Suppressor macrophage treated with lipopolysaccharide for 1 hour (primary cell): ENCODE measurements at regions not wholly inside any gene's neighbourhood (a gene's known extent, or its start where the extent isn't known, plus 50 kb on each side); places are given as distances from the start of the nearest gene placed in this dataset.
"Not testable (repeated sequence)": the region's sequence is repeated elsewhere in the genome, so short reads cannot be mapped to it uniquely, and the experiment has no call there.

Experiments
- DNase-seq, 3 donors: peaks; one replicate each; pipeline ENCODE4 v3.0.0-alpha.2; 2020 to 2022

DNA sequence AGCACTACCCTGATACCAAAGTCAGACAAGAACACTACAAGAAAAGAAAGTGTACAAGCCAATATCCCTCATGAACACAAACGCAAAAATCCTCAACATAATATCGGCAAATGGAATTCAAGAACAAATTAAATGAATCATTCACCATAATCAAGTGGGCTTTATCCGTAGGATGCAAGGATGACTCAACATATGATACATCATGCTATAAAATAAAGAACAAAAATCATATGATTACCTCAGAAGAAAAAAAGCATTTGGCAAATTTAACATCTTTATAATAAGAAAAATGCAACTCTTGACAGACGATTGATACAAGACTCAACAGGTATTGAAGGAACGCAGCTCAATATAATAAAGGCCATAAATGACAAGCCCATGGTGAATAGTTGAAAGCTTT is 843.9 kb downstream of the FRK start:
- no peak for DNase-seq

DNA sequence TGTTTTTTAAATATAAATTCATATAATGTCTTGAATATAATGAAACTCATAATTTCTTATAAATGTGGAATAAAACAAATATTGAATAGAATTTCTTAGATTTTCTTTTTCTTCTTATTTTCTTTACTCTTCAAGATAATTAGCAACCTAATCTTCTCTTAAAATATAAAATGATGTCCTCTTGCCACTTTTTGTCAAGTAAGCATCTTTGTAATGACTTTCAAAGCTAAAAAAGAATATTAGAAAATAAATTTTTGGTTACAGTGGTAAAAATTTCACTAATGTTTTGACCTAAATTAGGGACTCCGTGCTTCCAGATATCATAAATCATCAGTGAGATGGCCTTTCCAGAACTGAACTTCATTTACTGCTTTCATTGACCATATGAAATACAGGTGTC is 846.4 kb downstream of the FRK start:
- no peak for DNase-seq

DNA sequence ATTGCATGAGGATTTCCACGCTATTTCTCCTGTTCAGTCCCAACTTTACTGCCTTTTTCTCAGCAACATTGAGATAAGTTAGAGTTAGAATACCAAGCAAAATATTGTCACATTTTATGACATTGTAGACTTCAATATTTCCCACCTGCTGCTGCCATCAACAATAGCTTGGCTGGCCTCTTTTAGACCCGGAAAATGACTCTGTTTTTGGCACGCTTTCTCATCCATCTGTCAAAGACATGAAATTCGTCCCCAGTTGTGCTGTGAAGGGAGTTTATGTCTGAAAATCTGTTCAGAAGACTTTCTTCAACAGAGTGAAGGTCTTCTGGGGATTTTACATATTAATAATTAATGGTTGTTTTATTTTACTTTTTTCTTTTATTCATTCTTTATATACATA is 857.3 kb downstream of the FRK start:
- DNase-seq = no peak

DNA sequence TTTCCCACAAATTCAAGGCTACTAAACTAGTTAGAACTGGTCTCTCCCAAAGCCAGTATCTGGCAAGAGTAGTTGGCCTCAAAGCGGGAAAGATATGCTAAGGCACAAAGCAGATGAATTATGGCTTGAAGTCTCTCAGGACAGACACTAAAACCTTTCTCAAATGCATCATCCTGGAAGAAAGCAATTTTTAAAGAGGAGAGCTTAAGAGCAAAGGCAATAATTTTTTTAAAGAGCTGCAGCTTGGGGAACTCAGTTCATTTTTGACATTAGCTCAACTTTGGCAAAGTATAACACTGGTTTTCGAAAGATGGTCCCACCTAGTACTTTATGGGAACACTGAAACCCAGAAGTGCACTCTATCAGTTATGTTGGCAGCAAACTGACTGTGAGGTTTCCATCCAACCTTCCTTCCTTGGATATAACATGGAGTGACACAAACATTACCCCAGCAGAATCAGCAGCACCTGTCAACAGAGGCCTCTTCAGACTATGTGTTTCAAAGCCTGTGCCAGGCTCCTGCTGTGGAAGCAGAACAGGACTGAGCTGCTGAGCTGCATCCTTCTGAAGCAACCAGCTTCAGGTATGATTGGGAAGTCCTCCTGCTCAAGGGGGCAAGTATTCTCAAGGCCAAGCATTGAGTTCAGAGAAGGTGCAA is 852.3 kb upstream of the HS3ST5 start:
- no peak for DNase-seq

DNA sequence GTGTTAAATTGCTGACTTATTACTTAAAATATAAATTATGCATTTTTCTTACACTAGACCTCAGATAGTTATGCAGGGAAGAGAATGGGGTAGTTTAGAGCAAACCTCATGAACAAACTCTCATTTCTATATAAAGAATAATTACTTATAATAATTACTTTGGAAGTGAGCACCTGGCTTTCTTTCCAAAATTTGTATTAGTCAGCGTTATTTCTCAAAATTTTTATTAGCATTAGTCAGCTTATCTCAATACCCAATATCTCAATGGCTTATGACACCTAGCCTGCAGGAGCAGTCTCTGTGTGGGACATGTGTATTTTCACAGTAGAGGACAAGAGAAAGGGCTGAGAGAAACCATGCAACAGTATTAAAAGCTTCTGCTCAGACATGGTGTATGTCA is 849.2 kb upstream of the HS3ST5 start:
- DNase-seq = no peak

DNA sequence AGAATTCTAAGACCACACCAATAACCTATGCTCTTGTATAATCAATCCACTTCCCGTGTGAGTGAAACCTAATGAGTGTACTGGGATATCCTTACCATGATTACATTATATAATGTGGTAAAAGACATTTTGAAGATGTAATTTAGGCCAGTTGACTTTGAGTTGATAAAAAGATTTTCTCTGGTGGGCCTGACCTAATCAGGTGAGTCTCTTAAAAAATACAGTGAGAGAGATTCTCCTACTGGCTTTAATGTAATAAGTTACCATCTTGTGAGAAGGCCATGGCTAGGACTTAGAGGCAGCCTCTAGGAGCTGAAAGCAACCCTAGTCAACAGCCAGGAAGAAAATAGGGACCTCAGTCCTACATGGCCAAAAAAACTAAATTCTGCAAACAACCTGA is 847.7 kb upstream of the HS3ST5 start:
- no peak for DNase-seq

DNA sequence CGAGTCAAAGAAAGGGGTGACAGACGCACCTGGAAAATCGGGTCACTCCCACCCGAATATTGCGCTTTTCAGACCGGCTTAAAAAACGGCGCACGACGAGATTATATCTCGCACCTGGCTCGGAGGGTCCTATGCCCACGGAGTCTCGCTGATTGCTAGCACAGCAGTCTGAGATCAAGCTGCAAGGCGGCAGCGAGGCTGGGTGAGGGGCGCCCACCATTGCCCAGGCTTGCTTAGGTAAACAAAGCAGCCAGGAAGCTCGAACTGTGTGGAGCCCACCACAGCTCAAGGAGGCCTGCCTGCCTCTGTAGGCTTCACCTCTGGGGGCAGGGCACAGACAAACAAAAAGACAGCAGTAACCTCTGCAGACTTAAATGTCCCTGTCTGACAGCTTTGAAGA is 832.6 kb upstream of the HS3ST5 start:
- not testable (repeated sequence) for DNase-seq

DNA sequence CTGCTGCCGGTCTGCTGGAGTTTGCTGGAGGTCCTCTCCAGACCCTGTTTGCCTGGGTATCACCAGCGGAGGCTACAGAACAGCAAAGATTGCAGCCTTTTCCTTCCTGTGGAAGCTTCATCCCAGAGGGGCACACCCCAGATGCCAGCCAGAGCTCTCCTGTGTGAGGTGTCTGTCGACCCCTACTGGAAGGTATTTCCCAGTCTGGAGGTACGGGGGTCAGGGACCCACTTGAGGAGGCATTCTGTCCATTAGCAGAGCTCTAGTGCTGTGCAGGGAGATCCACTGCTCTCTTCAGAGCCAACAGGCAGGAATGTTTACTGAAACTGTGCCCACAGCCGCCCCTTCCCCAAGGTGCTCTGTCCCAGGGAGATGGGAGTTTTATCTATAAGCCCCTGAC is 823.1 kb upstream of the HS3ST5 start:
- not testable (repeated sequence) for DNase-seq

DNA sequence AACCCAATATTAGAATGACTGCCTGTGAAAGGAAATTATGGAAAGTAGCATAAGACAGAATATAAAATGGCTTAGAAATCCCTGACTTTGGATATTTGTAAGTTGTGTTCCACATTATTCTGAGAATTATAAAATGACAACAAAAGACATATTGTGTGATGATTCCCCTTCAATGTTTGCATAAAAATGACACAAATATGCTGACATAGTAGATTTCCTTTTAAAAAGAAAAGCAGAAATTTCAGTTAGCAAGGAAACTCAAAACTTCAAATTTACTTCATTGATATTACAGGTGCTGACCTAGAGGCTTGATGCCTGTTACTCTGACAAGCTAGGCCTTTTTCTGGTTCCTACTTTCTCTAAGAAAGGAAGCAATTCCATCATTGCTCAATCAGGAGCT is 816.9 kb upstream of the HS3ST5 start:
- DNase-seq = no peak

DNA sequence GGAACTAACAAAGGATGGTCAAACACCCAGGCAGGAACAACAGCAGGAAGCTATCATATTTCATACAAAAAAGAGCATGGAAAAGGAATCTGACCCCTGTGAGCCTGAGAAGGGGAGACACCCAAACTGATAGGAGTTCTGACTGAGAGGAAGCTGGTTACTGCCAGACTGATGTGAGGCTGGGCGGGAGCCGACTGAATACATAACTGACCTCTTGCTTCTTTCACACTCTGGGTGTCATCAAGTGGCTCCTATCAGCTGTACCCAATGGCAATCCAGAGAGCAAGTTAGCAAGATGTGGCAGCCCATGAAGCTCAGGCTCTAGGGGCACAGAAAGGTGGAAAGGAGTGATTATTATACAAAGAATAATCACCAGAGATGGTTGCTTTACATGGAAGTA is 795.1 kb upstream of the HS3ST5 start:
- no peak for DNase-seq

DNA sequence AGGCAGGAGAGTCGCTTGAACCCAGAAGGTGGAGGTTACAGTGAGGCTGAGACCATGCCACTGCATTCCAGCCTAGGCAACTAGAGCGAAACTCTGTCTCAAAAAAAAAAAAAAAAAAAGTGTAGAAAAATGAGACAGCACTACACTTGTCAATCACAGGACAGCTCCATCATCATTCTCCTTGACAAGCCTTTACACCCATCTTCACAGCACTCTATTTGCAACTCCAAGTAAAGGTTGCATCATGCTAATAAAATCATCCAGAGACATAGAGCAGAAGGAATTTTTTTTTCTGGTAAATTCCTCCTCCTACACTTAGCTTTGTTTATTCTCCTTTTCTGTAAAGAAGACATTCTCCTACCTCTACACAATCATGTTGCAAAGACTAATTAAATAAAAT is 791.0 kb upstream of the HS3ST5 start:
- DNase-seq = no peak

DNA sequence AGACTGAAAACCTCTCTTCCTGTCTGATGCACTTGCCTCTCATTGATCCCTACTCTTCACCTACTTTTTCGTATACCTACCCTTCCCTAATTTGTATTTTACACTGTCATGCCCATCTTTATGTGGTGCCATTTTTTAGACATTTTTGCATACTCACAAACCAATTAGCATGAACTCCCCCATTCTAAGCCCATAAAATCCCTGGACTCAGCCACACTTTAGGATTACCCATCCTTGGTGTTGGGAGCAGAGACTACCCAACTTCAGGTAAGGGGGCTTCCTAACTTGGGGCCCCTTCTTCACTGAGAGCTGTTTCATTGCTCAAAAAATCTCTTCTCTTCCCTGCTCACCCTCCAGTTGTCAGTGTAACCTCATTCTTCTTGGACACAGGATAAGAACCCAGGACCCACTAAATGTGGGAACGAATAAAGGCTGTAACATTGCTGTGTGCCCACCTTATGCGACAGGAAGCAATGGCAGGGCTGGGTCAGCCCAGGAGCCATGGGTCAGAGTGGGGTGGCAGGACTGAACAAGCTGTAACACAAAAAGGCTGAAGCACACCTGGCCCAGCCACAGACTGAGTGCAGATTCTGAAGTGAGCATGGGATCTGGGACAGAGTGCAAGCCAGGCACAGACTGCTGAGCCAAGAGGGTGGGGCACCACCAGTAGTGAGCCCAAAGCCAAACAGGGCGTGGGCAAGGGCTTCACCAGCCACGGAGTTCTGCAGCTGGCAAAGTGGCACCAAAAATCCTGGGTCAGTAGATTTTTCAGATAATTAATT is 789.1 kb upstream of the HS3ST5 start:
- DNase-seq = no peak

DNA sequence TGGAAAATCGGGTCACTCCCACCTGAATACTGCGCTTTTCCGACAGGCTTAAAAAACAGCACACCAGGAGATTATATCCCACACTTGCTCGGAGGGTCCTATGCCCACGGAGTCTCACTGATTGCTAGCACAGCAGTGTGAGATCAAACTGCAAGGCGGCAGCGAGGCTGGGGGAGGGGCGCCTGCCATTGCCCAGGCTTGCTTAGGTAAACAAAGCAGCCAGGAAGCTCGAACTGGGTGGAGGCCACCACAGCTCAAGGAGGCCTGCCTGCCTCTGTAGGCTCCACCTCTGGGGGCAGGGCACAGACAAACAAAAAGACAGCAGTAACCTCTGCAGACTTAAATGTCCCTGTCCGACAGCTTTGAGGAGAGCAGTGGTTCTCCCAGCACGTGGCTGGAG is 778.7 kb upstream of the HS3ST5 start:
- not testable (repeated sequence) for DNase-seq

DNA sequence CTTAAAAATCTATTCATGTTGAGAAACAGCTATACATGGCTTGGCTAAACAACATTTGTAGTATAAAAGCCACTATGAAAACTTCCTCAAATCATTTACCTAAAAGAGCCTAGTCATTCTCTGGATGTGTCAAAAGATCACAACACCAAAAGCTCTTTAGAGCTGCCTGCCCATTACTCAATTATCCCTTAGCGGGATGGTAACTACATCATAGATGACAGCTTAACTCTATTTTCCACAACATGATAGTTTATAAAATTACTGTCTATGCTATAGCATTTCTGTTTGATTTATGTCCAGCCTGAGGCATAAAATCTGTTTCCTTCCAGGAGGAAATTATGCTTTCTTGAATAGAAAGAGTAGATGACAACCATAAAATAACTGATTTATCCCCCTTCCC is 777.6 kb upstream of the HS3ST5 start:
- no peak for DNase-seq

DNA sequence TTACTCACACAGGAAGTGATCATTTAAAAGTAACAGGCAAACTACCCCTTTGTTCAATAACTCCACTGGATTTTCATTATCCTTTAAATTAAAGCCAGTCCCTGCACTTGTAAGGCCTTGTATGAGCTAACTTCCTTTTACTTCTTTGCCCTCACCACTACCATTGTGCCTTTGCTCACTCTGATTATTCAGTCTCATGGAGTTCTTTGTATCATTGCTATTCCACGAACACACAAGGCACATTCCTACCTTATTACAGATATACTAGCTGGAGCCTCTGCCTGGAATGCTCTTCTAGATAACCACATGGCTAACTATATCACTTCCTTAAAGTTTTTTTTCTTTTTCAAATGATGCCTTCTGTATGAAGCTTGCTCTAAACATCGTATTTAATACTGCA is 748.6 kb upstream of the HS3ST5 start:
- DNase-seq = no peak

DNA sequence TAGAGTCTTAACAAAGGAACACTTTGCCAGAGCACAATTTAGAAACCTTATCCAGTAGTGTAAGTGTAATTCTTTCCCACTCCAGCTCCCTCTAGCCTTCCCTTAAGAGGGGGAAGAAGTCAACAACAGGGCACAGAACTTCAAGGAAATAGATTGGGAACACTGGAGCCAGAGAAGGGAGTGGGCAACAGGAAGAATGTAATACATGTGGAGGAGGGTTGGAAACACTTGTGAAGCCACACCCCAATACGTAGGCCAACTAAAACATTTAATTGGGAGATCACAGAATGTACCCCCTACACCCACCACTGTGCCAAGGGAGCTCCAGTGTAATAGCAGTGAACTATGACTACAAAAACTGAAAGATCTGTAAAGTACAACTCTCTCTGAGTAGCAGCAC is 735.7 kb upstream of the HS3ST5 start:
- no peak for DNase-seq

DNA sequence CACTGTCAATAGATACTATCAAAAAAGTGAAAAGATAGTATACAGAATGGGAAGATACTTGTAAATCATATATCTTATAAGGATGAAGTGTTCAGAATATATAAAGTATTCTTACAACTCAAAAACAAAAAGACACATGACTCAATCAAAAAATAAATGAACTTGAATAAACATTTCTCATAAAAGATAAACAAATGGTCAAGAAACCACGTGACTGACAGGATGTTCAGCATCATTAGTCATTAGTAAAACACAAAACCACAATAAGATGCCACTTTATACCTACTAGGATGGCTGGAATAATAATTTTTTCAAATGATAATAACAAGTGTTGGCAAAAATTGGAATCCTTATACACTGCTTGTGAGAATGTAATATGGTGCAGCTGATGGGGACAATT is 729.1 kb upstream of the HS3ST5 start:
- no peak for DNase-seq

DNA sequence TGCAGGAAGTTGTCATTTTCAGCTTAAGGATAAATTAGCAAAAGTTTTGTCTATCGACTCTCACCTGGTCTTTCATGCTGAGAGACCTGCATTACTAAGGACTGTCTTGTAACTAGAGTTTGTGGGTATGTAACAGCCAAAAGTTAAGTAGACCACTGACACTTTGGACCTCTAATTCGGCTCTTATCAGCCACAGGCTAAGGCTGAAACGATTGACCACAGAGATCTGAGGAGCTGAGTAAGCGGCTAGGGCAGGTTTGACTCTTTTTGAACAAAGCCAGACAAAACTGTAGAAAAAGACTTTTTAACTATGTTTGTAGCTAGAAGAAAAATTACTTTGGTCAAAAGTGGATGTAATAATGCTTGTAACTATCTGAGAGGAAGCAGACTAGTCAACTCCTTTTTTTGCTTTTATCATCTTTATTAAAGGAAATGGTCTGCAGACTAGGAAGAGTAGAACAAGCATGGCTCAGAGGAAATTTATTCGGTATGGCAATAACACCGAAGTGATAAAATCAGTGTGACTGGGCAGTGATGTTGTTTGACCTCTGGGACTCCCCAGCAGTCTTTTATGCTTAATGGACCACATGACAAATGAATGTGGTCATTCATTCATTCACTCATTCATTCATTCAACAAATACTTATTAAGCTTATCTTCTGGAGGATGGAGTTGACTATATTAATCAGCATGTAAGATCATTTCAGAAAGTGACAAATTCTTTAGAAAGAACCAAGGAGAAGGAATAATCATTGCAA is 725.0 kb upstream of the HS3ST5 start:
- DNase-seq = no peak

DNA sequence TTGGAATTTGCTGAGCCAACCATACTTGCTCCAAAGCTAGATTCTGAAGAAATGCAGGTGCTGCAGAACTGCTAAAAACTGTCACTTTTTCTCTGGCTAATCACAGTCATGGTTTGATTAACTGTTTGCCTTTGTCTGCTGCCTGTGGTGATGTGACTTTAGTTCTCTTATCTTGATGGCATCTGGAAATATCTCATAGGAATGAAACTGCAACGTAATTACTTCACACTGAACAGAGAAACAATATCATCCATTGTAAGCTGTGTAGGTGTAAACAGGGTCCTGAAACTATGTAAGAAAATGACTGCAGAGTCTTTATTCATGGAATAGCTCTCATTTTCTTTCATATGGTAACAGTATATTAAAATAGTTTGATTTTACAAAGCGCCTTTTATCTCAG is 721.9 kb upstream of the HS3ST5 start:
- no peak for DNase-seq

DNA sequence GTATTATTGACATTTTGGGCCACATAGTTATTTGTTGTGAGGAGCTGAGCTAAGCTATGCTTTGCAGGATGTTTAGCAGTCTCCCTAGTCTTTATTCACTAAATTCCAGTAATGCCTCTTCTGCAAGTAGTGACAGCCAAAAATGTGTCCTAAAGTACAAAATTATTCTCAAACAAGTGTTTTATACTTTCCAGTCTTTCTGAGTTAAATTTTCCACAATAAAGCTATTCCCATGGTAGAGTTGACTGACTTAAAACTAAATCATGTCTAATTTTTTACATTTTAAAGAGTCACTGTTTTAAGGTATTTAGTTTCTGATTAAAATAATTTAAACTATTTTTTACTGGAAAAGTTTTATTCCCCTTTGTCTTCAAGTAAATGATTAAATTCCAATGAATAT is 717.8 kb upstream of the HS3ST5 start:
- no peak for DNase-seq

DNA sequence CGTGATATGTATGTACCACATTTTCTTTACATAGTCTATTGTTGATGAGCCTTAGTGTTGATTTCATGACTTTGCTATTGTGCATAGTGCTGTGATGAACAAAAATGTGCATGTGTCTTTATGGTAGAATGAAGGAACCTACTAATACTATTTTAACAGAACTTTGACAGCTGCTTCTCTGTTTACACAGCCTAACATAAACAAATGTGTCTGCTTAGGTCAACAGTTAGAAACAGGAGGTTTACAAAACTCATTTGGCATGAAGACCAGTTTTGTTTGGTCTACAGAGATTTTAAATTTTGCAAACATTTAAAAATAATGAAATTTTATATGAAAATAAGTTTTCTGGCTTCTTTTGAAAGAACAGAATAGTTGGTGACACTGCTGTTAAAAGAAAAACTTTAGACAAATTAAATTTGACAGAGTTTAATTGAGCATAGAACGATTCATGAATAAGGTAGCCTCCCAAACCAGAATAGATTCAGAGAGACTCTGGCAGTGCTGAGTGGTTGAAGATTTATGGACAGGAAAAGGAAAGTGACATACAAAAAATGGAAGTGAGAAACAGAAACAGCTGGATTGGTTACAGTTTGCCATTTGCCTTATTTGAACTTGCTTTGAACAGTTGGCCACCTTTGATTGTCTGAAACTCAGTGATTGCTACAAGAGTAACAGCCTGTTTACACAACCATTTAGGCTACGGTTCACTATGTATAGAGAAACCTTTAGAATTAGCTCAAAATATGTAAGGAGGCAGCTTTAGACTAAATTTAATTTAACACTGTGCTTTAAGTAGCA is 715.8 kb upstream of the HS3ST5 start:
- DNase-seq = no peak

DNA sequence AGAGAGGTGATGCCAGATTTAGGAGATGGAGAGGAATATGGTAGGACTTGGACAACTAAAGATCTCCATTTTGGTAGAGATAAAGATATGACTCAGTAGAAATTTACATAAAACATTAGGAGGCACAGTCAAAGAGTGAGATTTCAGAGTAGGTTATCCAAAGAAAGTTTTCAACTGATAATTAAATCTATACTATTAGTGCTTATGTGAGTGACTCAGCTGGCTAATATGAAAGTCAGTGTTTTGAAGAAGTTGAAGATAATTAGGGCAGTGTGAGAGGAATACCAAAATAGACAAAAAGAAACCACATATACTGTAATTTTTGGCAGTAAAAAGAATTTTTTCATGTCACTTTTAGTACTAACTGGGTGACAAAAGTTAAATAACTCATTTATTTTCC is 712.8 kb upstream of the HS3ST5 start:
- no peak for DNase-seq

DNA sequence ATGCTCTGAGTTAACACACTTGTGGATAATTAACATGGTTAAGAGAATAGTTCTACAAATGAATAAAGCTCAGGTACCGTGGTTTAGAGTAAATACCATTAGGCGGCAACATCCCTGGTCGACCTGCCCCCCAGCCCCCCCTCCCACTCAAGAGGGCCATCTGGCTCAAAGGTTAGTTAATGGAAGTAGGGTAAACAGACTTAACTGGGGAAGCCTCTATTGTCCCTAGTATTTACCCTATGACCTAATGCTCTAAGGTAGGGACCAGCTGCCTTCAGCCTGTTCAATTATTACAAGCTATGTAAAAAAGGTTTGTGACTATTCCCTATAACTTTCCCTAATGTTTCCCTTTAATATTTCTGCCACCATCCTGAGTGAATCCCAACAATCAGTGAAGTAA is 711.4 kb upstream of the HS3ST5 start:
- not testable (repeated sequence) for DNase-seq
